ENCODE measurements at regions not wholly inside any gene's neighbourhood (a gene's known extent, or its start where the extent isn't known, plus 50 kb on each side); places are given as distances from the start of the nearest gene placed in this dataset.

DNA sequence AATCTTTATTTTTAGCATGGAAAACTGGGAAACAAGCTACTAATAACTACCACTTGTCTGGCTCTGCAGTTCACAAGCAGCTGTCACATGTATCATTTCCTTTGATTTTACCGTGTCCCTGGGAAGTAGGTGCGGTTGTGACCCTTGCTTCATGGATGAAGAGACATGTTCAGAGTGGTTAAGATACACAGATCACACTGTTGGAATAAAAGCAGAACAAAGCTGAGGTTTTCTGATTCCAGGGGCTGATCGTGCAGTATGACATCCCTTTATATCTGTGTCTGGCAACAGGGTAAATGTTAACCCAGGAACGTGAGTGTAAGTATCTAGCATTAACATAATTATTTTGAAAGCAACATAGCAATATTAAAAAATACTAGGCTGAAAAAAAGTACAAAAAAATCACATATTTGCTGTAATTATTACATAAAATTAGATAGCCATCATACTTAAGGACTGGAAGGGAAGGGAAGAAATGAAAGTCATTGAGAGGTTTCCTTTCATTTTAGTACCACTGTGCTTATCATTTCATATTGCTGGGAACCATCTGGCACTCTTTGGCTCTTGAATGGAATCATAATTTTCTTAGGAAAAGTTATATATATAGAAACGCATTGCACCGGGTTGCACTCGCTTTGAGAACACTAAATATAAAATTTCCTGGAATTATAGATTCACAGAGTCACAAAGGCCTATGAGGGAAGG is 62.8 kb upstream of the PAXBP1 start:
- H3K9me3 ChIP-seq = no peaks in the 10 kb centered on the region
- no peaks in the 10 kb centered on the region for H3K27me3 ChIP-seq
- no peak for TF ChIP-seq CTCF (IDR thresholded peaks at IDR 0.05)
- no peak for TF ChIP-seq POLR2A (IDR thresholded peaks at IDR 0.05)
- intact Hi-C loops (cut with DNase I) = no loop called here
- ATAC-seq (no peak), DNase-seq (no peak)
- H3K36me3 ChIP-seq (replicated peaks in 1 of 2; ENCODE audit: insufficient read depth in 1 of 2, low read depth in 2 of 2) = no peaks in the 10 kb centered on the region
- H3K4me1 ChIP-seq = no peaks in the 10 kb centered on the region
- no peak overlapping the region for H3K27ac ChIP-seq
- no peak overlapping the region for H3K4me3 ChIP-seq
- WGBS, 2 donors = 74 to 81% methylated on average over 7 of the region's 7 CpGs

- WGBS, 2 donors = 75 to 82% methylated on average over 5 of the region's 5 CpGs
- no peak for DNase-seq
- H3K27me3 ChIP-seq = no peaks in the 10 kb centered on the region
- no peak overlapping the region for H3K27ac ChIP-seq
- intact Hi-C loops (cut with DNase I) = no loop called here
- no peak for TF ChIP-seq POLR2A (IDR thresholded peaks at IDR 0.05)
- no peak for TF ChIP-seq CTCF (IDR thresholded peaks at IDR 0.05)
- H3K36me3 ChIP-seq (replicated peaks in 1 of 2; ENCODE audit: insufficient read depth in 1 of 2, low read depth in 2 of 2) = no peaks in the 10 kb centered on the region
- no peak for ATAC-seq
- no peaks in the 10 kb centered on the region for H3K9me3 ChIP-seq
- no peak overlapping the region for H3K4me3 ChIP-seq
- H3K4me1 ChIP-seq = no peaks in the 10 kb centered on the region
These were observed 63.3 kb upstream of the PAXBP1 start for GRCh38 chr21:32834916-32835235.

GRCh38 chr21:32842146-32842545 is 70.6 kb upstream of the PAXBP1 start:
- no peaks in the 10 kb centered on the region for H3K36me3 ChIP-seq (replicated peaks in 1 of 2; ENCODE audit: insufficient read depth in 1 of 2, low read depth in 2 of 2)
- H3K4me1 ChIP-seq = no peaks in the 10 kb centered on the region
- H3K4me3 ChIP-seq = no peak overlapping the region
- H3K9me3 ChIP-seq = no peaks in the 10 kb centered on the region
- 89 to 93% methylated on average over 1 of the region's 1 CpG for WGBS, 2 donors
- ATAC-seq (no peak), DNase-seq (no peak)
- intact Hi-C loops (cut with DNase I) = no loop called here
- H3K27me3 ChIP-seq = no peaks in the 10 kb centered on the region
- TF ChIP-seq POLR2A (IDR thresholded peaks at IDR 0.05) (no peak), CTCF (IDR thresholded peaks at IDR 0.05) (no peak)
- H3K27ac ChIP-seq = no peak overlapping the region

- TF ChIP-seq POLR2A (IDR thresholded peaks at IDR 0.05) = no peak
- no peak for TF ChIP-seq CTCF (IDR thresholded peaks at IDR 0.05)
- intact Hi-C loops (cut with DNase I) = no loop called here
- 30 to 53% methylated on average over 2 to 3 of the region's 3 CpGs for WGBS, 2 donors
- Histone ChIP-seq H3K9me3 (no peaks in the 10 kb centered on the region), H3K4me3 (no peak overlapping the region), H3K27me3 (no peaks in the 10 kb centered on the region), H3K4me1 (no peaks in the 10 kb centered on the region), H3K27ac (no peak overlapping the region), H3K36me3 (replicated peaks in 1 of 2; ENCODE audit: insufficient read depth in 1 of 2, low read depth in 2 of 2) (no peaks in the 10 kb centered on the region)
- DNase-seq (no peak), ATAC-seq (no peak)
These were observed 72.0 kb upstream of the PAXBP1 start for GRCh38 chr21:32843561-32843960.

- ATAC-seq (no peak), DNase-seq (no peak)
- Histone ChIP-seq H3K9me3 (no peaks in the 10 kb centered on the region), H3K4me1 (no peaks in the 10 kb centered on the region), H3K4me3 (no peak overlapping the region), H3K27ac (no peak overlapping the region), H3K27me3 (no peaks in the 10 kb centered on the region), H3K36me3 (replicated peaks in 1 of 2; ENCODE audit: insufficient read depth in 1 of 2, low read depth in 2 of 2) (no peaks in the 10 kb centered on the region)
- TF ChIP-seq POLR2A (IDR thresholded peaks at IDR 0.05) (no peak), CTCF (IDR thresholded peaks at IDR 0.05) (no peak)
- intact Hi-C loops (cut with DNase I) = no loop called here
- 38 to 50% methylated on average over 1 of the region's 1 CpG for whole genome bisulfite sequencing, 2 donors
These were observed 72.5 kb upstream of the PAXBP1 start for GRCh38 chr21:32844076-32844475.

Data from body of pancreas (tissue), 4 donors.